Caco-2 (cell line): ENCODE measurements at regions not wholly inside any gene's neighbourhood (a gene's known extent, or its start where the extent isn't known, plus 50 kb on each side); places are given as distances from the start of the nearest gene placed in this dataset.
"Not testable (repeated sequence)": the region's sequence is repeated elsewhere in the genome, so short reads cannot be mapped to it uniquely, and the experiment has no call there.

Experiments
- BruUV-seq: library from RNA; stranded (reverse); fragments of 400-500 nt; replicated peaks from 2 replicates; lab custom pipeline; 2021; lab: Mats Ljungman, UMichigan
- CTCF ChIA-PET: fragments of 300-600 bp; sonication (Branson Sonifier 250); formaldehyde crosslinking; loops from one replicate; lab custom pipeline; 2022; ENCODE audit warnings: antibody characterized with exemption; lab: Charles Lee
- POLR2A ChIA-PET: fragments of 300-600 bp; sonication (Branson Sonifier 250); formaldehyde crosslinking; loops from one replicate; lab custom pipeline; 2022; ENCODE audit warnings: antibody characterized with exemption; lab: Charles Lee
- DNase-seq, 2 experiments: peaks; one replicate each; pipeline versions ENCODE4 v3.0.0 to v3.0.0-alpha.2; 2020 to 2022
- H3K27me3 ChIP-seq: replicated peaks from 2 replicates; pipeline ENCODE4 v1.6.0; 2011; ENCODE audit warnings: low read length; ENCODE audit not compliant: control insufficient read depth, insufficient read depth
- H3K36me3 ChIP-seq: 2 replicates; pipeline ENCODE4 v1.5.1; 2011; ENCODE audit warnings: low read length; ENCODE audit not compliant: control insufficient read depth, insufficient read depth
- H3K4me1 ChIP-seq: fragments of 250-450 bp; sonication (Bioruptor Pico); 2 replicates; pipeline ENCODE4 v1.5.1; 2020; ENCODE audit warnings: mild to moderate bottlenecking
- H3K4me3 ChIP-seq: 2 replicates; pipeline ENCODE4 v1.5.1; 2011; ENCODE audit warnings: low read depth, mild to moderate bottlenecking, control low read depth, low read length
- H3K9me3 ChIP-seq: fragments of 250-450 bp; sonication (Bioruptor Pico); 2 replicates; pipeline ENCODE4 v1.5.1; 2020; ENCODE audit warnings: mild to moderate bottlenecking, moderate library complexity
- H3K27ac Mint-ChIP-seq: one replicate; pipeline ENCODE4 v1.8.0; 2022; ENCODE audit warnings: mixed read lengths; ENCODE audit not compliant: unreplicated experiment
- H3K27me3 Mint-ChIP-seq: one replicate; pipeline ENCODE4 v1.8.0; 2022; ENCODE audit warnings: mixed read lengths; ENCODE audit not compliant: insufficient read depth, unreplicated experiment
- H3K36me3 Mint-ChIP-seq: one replicate; pipeline ENCODE4 v1.8.0; 2022; ENCODE audit warnings: mild to moderate bottlenecking, mixed read lengths; ENCODE audit not compliant: insufficient read depth, unreplicated experiment
- H3K4me1 Mint-ChIP-seq: one replicate; pipeline ENCODE4 v1.8.0; 2022; ENCODE audit warnings: low read depth, mixed read lengths; ENCODE audit not compliant: unreplicated experiment
- H3K4me3 Mint-ChIP-seq: one replicate; pipeline ENCODE4 v1.8.0; 2022; ENCODE audit warnings: mild to moderate bottlenecking, moderate library complexity, mixed read lengths; ENCODE audit not compliant: unreplicated experiment
- H3K9me3 Mint-ChIP-seq: one replicate; pipeline ENCODE4 v1.8.0; 2022; ENCODE audit warnings: mixed read lengths; ENCODE audit not compliant: unreplicated experiment
- intact Hi-C: fragments of 100-400 bp; cut with micrococcal nuclease; formaldehyde crosslinking; loops from one replicate; pipeline ENCODE4 v1.10.0; 2022; ENCODE audit not compliant: unreplicated experiment
- TF ChIP-seq, protein P1 (sequence below), 2 experiments: fragments of 200-600 bp in 1 of 2; IDR thresholded peaks; 1 replicate in 1 of 2; 2 replicates in 1 of 2; pipeline versions ENCODE4 v1.5.1 to v1.8.0; 2011 to 2022; ENCODE audit warnings: antibody characterized with exemption in 1 of 2, control low read depth in 1 of 2, inconsistent platforms in 1 of 2, low read depth in 1 of 2, low read length in 1 of 2, mild to moderate bottlenecking in 1 of 2, moderate library complexity in 1 of 2; ENCODE audit not compliant: insufficient read depth in 1 of 2, severe bottlenecking in 1 of 2, unreplicated experiment in 1 of 2

GRCh38 chr4:104279744-104280143, 214.9 kb downstream of the CXXC4 start:
- no peaks in the 10 kb centered on the region for H3K4me1 Mint-ChIP-seq
- no peaks in the 10 kb centered on the region for H3K9me3 Mint-ChIP-seq
- intact Hi-C loops = no loop called here
- Histone ChIP-seq H3K27me3 (no peaks in the 10 kb centered on the region), H3K4me3 (no peak overlapping the region), H3K9me3 (no peaks in the 10 kb centered on the region), H3K4me1 (no peaks in the 10 kb centered on the region), H3K36me3 (no peaks in the 10 kb centered on the region)
- no peak overlapping the region for H3K27ac Mint-ChIP-seq
- CTCF ChIA-PET = no interaction called here
- no peaks in the 10 kb centered on the region for H3K36me3 Mint-ChIP-seq
- POLR2A ChIA-PET = no interaction called here
- no TSS peak for BruUV-seq
- no peaks in the 10 kb centered on the region for H3K27me3 Mint-ChIP-seq
- no peak for DNase-seq
- no peak overlapping the region for H3K4me3 Mint-ChIP-seq
- TF ChIP-seq, protein P1, sequence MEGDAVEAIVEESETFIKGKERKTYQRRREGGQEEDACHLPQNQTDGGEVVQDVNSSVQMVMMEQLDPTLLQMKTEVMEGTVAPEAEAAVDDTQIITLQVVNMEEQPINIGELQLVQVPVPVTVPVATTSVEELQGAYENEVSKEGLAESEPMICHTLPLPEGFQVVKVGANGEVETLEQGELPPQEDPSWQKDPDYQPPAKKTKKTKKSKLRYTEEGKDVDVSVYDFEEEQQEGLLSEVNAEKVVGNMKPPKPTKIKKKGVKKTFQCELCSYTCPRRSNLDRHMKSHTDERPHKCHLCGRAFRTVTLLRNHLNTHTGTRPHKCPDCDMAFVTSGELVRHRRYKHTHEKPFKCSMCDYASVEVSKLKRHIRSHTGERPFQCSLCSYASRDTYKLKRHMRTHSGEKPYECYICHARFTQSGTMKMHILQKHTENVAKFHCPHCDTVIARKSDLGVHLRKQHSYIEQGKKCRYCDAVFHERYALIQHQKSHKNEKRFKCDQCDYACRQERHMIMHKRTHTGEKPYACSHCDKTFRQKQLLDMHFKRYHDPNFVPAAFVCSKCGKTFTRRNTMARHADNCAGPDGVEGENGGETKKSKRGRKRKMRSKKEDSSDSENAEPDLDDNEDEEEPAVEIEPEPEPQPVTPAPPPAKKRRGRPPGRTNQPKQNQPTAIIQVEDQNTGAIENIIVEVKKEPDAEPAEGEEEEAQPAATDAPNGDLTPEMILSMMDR (IDR thresholded peaks at IDR 0.05; ENCODE audit: insufficient read depth in 1 of 2, low read depth in 1 of 2, low read length in 1 of 2, severe bottlenecking in 1 of 2, unreplicated experiment in 1 of 2) = no peak

- no peaks in the 10 kb centered on the region for H3K4me1 Mint-ChIP-seq
- H3K27me3 Mint-ChIP-seq = no peaks in the 10 kb centered on the region
- H3K27me3 ChIP-seq = no peaks in the 10 kb centered on the region
- POLR2A ChIA-PET = no interaction called here
- TF ChIP-seq, protein P1 (IDR thresholded peaks at IDR 0.05; ENCODE audit: insufficient read depth in 1 of 2, low read depth in 1 of 2, low read length in 1 of 2, severe bottlenecking in 1 of 2, unreplicated experiment in 1 of 2) = no peak
- H3K36me3 Mint-ChIP-seq = no peaks in the 10 kb centered on the region
- BruUV-seq = no TSS peak
- no peaks in the 10 kb centered on the region for H3K4me1 ChIP-seq
- no peaks in the 10 kb centered on the region for H3K36me3 ChIP-seq
- H3K27ac Mint-ChIP-seq = no peak overlapping the region
- H3K4me3 Mint-ChIP-seq = no peak overlapping the region
- intact Hi-C loops = no loop called here
- H3K9me3 ChIP-seq = no peaks in the 10 kb centered on the region
- no peaks in the 10 kb centered on the region for H3K9me3 Mint-ChIP-seq
- no peak for DNase-seq
- CTCF ChIA-PET = no interaction called here
- no peak overlapping the region for H3K4me3 ChIP-seq
Measured at GRCh38 chr4:104272966-104273365, 221.7 kb downstream of the CXXC4 start.

- H3K27me3 ChIP-seq, H3K36me3 ChIP-seq, H3K9me3 ChIP-seq, H3K9me3 Mint-ChIP-seq, H3K36me3 Mint-ChIP-seq, H3K4me3 Mint-ChIP-seq, H3K27ac Mint-ChIP-seq, intact Hi-C loops, H3K4me1 Mint-ChIP-seq, H3K4me3 ChIP-seq, DNase-seq, CTCF ChIA-PET, H3K4me1 ChIP-seq, BruUV-seq, POLR2A ChIA-PET, H3K27me3 Mint-ChIP-seq: not testable (repeated sequence)
Measured at GRCh38 chr4:104269603-104270002, 225.1 kb downstream of the CXXC4 start.

DNA sequence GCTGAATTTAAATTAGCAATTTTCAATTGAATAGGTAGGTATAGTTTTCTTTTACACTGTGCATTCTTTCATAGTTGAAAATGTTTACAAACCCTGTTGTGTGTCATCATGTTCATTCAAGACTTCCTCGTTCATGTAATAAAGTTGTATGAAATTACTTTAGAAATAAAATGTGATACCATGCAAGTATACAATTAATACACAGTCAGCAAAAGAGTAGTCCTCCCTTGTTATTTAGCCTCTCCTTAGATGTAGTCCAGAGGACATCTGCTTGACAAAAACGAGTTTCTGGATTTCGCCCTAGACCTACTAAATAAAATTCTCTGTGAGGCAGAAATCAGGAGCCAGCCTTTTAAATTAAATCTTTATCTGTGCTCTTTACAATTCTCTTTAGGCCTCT, 231.6 kb downstream of the CXXC4 start:
- Histone ChIP-seq H3K27me3 (no peaks in the 10 kb centered on the region), H3K9me3 (no peaks in the 10 kb centered on the region), H3K4me3 (no peak overlapping the region), H3K36me3 (no peaks in the 10 kb centered on the region), H3K4me1 (no peaks in the 10 kb centered on the region)
- Mint-ChIP-seq H3K36me3 (no peaks in the 10 kb centered on the region), H3K4me3 (no peak overlapping the region), H3K9me3 (no peaks in the 10 kb centered on the region), H3K27me3 (no peaks in the 10 kb centered on the region), H3K4me1 (no peaks in the 10 kb centered on the region), H3K27ac (no peak overlapping the region)
- BruUV-seq = no TSS peak
- TF ChIP-seq, protein P1 (IDR thresholded peaks at IDR 0.05; ENCODE audit: insufficient read depth in 1 of 2, low read depth in 1 of 2, low read length in 1 of 2, severe bottlenecking in 1 of 2, unreplicated experiment in 1 of 2) = no peak
- CTCF ChIA-PET = no interaction called here
- intact Hi-C loops = no loop called here
- DNase-seq = no peak
- POLR2A ChIA-PET = no interaction called here
